ENCODE measurements at regions not wholly inside any gene's neighbourhood (a gene's known extent, or its start where the extent isn't known, plus 50 kb on each side); places are given as distances from the start of the nearest gene placed in this dataset.

- no peak for DNase-seq
- Mint-ChIP-seq H3K4me1 (no peaks in the 10 kb centered on the region), H3K9me3 (no peaks in the 10 kb centered on the region), H3K27me3 (peaks cover 15% of the 10 kb centered on the region), H3K4me3 (no peak overlapping the region), H3K36me3 (ENCODE audit: low read depth) (no peaks in the 10 kb centered on the region), H3K27ac (no peak overlapping the region)
- CTCF ChIA-PET = interaction anchor here (0.8 kb wide), 1 partner anchor 22 kb away, joined by 3 read pairs; no protein-coding TSS in a partner anchor
- POLR2A ChIA-PET = no interaction called here
Observed at GRCh38 chr4:56253666-56254305, 133.5 kb downstream of the AASDH start.

- Mint-ChIP-seq H3K27me3 (peaks cover 14% of the 10 kb centered on the region), H3K27ac (no peak overlapping the region), H3K9me3 (no peaks in the 10 kb centered on the region), H3K36me3 (ENCODE audit: low read depth) (no peaks in the 10 kb centered on the region), H3K4me3 (no peak overlapping the region), H3K4me1 (no peaks in the 10 kb centered on the region)
- no peak for DNase-seq
- CTCF ChIA-PET = no interaction called here
- POLR2A ChIA-PET = no interaction called here
Observed at GRCh38 chr4:56252561-56253152, 134.6 kb downstream of the AASDH start.

- no peaks in the 10 kb centered on the region for H3K4me1 Mint-ChIP-seq
- H3K27me3 Mint-ChIP-seq = peaks cover 14% of the 10 kb centered on the region
- H3K9me3 Mint-ChIP-seq = no peaks in the 10 kb centered on the region
- POLR2A ChIA-PET = no interaction called here
- H3K27ac Mint-ChIP-seq = no peak overlapping the region
- DNase-seq = no peak
- H3K4me3 Mint-ChIP-seq = no peak overlapping the region
- CTCF ChIA-PET = no interaction called here
- no peaks in the 10 kb centered on the region for H3K36me3 Mint-ChIP-seq (ENCODE audit: low read depth)
Observed at GRCh38 chr4:56251556-56251955, 135.7 kb downstream of the AASDH start.

- CTCF ChIA-PET = no interaction called here
- DNase-seq = no peak
- H3K4me1 Mint-ChIP-seq = no peaks in the 10 kb centered on the region
Observed at GRCh38 chr4:56250776-56251175, 136.5 kb downstream of the AASDH start.

GRCh38 chr4:56247646-56248045 is 139.6 kb downstream of the AASDH start:
- DNase-seq = no peak
- Mint-ChIP-seq H3K27me3 (peaks cover 19% of the 10 kb centered on the region), H3K4me1 (no peaks in the 10 kb centered on the region), H3K27ac (no peak overlapping the region), H3K4me3 (no peak overlapping the region), H3K36me3 (ENCODE audit: low read depth) (no peaks in the 10 kb centered on the region), H3K9me3 (no peaks in the 10 kb centered on the region)
- ChIA-PET CTCF (no interaction called here), POLR2A (no interaction called here)

More at GRCh38 chr4:56250776-56251175, 136.5 kb downstream of the AASDH start:
- no peaks in the 10 kb centered on the region for H3K9me3 Mint-ChIP-seq
- POLR2A ChIA-PET = no interaction called here
- H3K27ac Mint-ChIP-seq = no peak overlapping the region
- H3K4me3 Mint-ChIP-seq = no peak overlapping the region
- H3K27me3 Mint-ChIP-seq = peaks cover 14% of the 10 kb centered on the region
- H3K36me3 Mint-ChIP-seq (ENCODE audit: low read depth) = no peaks in the 10 kb centered on the region

GRCh38 chr4:56246233-56246610 is 141.1 kb downstream of the AASDH start:
- Mint-ChIP-seq H3K27me3 (peaks cover 18% of the 10 kb centered on the region), H3K36me3 (ENCODE audit: low read depth) (no peaks in the 10 kb centered on the region), H3K27ac (no peak overlapping the region), H3K9me3 (no peaks in the 10 kb centered on the region), H3K4me1 (no peaks in the 10 kb centered on the region), H3K4me3 (no peak overlapping the region)
- ChIA-PET POLR2A (no interaction called here), CTCF (no interaction called here)
- no peak for DNase-seq

- no peaks in the 10 kb centered on the region for H3K9me3 Mint-ChIP-seq
- H3K4me1 Mint-ChIP-seq = no peaks in the 10 kb centered on the region
- ChIA-PET CTCF (no interaction called here), POLR2A (no interaction called here)
- no peak overlapping the region for H3K27ac Mint-ChIP-seq
- H3K36me3 Mint-ChIP-seq (ENCODE audit: low read depth) = no peaks in the 10 kb centered on the region
- no peak overlapping the region for H3K4me3 Mint-ChIP-seq
- no peak for DNase-seq
- H3K27me3 Mint-ChIP-seq = peaks cover 15% of the 10 kb centered on the region
Observed at GRCh38 chr4:56245547-56246232, 141.6 kb downstream of the AASDH start.

- no peak for DNase-seq
- Mint-ChIP-seq H3K27me3 (peaks cover 11% of the 10 kb centered on the region), H3K4me3 (no peak overlapping the region), H3K9me3 (no peaks in the 10 kb centered on the region), H3K27ac (no peak overlapping the region), H3K4me1 (no peaks in the 10 kb centered on the region), H3K36me3 (ENCODE audit: low read depth) (no peaks in the 10 kb centered on the region)
- ChIA-PET POLR2A (no interaction called here), CTCF (no interaction called here)
Observed at GRCh38 chr4:56244681-56245080, 142.6 kb downstream of the AASDH start.

GRCh38 chr4:56243107-56243506 is 144.2 kb downstream of the AASDH start:
- H3K9me3 Mint-ChIP-seq = no peaks in the 10 kb centered on the region
- peaks cover 9% of the 10 kb centered on the region for H3K27me3 Mint-ChIP-seq
- H3K36me3 Mint-ChIP-seq (ENCODE audit: low read depth) = no peaks in the 10 kb centered on the region
- H3K4me3 Mint-ChIP-seq = no peak overlapping the region
- H3K27ac Mint-ChIP-seq = no peak overlapping the region
- DNase-seq = no peak
- ChIA-PET POLR2A (interaction anchor here (0.6 kb wide), 1 partner anchor 32 kb away, joined by 3 read pairs; no protein-coding TSS in a partner anchor), CTCF (no interaction called here)
- H3K4me1 Mint-ChIP-seq = no peaks in the 10 kb centered on the region

- DNase-seq = no peak
- CTCF ChIA-PET = no interaction called here
- Mint-ChIP-seq H3K4me3 (no peak overlapping the region), H3K27me3 (peaks cover 9% of the 10 kb centered on the region), H3K4me1 (no peaks in the 10 kb centered on the region), H3K9me3 (no peaks in the 10 kb centered on the region), H3K36me3 (ENCODE audit: low read depth) (no peaks in the 10 kb centered on the region), H3K27ac (no peak overlapping the region)
- POLR2A ChIA-PET = no interaction called here
Observed at GRCh38 chr4:56241500-56241899, 145.8 kb downstream of the AASDH start.

- DNase-seq = no peak
- Mint-ChIP-seq H3K4me3 (no peak overlapping the region), H3K27ac (no peak overlapping the region), H3K9me3 (no peaks in the 10 kb centered on the region), H3K4me1 (no peaks in the 10 kb centered on the region), H3K36me3 (ENCODE audit: low read depth) (no peaks in the 10 kb centered on the region), H3K27me3 (peaks cover 9% of the 10 kb centered on the region)
- ChIA-PET POLR2A (no interaction called here), CTCF (no interaction called here)
Observed at GRCh38 chr4:56240554-56241174, 146.6 kb downstream of the AASDH start.

GRCh38 chr4:56238251-56238650 is 149.0 kb downstream of the AASDH start:
- CTCF ChIA-PET = no interaction called here
- Mint-ChIP-seq H3K4me1 (no peaks in the 10 kb centered on the region), H3K4me3 (no peak overlapping the region), H3K9me3 (no peaks in the 10 kb centered on the region), H3K36me3 (ENCODE audit: low read depth) (no peaks in the 10 kb centered on the region), H3K27ac (no peak overlapping the region), H3K27me3 (peaks cover 6% of the 10 kb centered on the region)
- DNase-seq = no peak
- POLR2A ChIA-PET = no interaction called here

- Mint-ChIP-seq H3K4me1 (no peaks in the 10 kb centered on the region), H3K27me3 (peaks cover 4% of the 10 kb centered on the region), H3K9me3 (no peaks in the 10 kb centered on the region), H3K4me3 (no peak overlapping the region), H3K27ac (no peak overlapping the region), H3K36me3 (ENCODE audit: low read depth) (no peaks in the 10 kb centered on the region)
- ChIA-PET CTCF (no interaction called here), POLR2A (interaction anchor here (0.5 kb wide), 1 partner anchor 22 kb away, joined by 3 read pairs; no protein-coding TSS in a partner anchor)
- DNase-seq = no peak
Observed at GRCh38 chr4:56235725-56236124, 151.6 kb downstream of the AASDH start.
